TTC549 (cell line): ENCODE measurements at regions not wholly inside any gene's neighbourhood (a gene's known extent, or its start where the extent isn't known, plus 50 kb on each side); places are given as distances from the start of the nearest gene placed in this dataset.
"Not testable (repeated sequence)": the region's sequence is repeated elsewhere in the genome, so short reads cannot be mapped to it uniquely, and the experiment has no call there.

Experiments
- FAIRE-seq: peaks from 2 replicates; lab custom pipeline; 2012; peaks lifted over from hg19 to GRCh38; lab: Jason Lieb, UNC

DNA sequence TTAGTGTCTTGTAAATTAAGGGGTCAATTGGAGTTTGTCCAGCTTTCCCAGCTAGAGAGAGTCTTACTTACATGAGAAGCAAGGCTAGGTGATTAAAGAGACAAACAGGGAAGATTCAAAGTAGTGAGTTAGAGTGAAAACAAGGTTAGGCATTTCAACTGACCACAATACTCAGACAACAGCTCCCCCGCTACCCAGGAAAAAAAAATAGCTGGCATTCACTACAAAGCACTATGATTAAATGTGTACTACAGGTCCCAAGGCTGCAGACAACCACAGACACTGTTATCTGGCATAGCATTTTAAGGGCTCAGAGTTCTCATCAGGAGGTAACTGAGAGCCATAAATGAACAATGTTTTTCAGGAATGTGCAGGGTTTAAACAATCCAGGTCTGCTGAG, 680.9 kb downstream of the TMEM121 start:
- FAIRE-seq = no peak

DNA sequence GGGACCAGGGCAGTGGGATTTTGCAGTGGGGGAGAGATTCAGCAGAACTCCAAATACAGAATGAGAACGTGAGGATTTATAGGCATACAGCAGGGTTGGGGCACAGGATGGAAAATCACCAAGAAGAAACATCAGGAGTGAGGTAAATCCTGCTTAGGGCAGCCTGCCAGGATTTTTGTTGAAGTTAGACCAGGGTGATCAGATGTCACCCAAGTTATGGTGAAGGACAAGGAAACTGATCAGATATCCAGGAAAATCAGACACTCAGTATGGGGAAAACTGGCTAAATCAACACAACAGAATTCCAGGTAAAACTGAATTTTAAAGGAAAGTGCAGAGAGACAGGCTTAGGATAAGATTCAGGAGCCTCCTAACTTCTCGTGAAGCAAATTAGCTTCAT, 682.4 kb downstream of the TMEM121 start:
- no peak for FAIRE-seq

DNA sequence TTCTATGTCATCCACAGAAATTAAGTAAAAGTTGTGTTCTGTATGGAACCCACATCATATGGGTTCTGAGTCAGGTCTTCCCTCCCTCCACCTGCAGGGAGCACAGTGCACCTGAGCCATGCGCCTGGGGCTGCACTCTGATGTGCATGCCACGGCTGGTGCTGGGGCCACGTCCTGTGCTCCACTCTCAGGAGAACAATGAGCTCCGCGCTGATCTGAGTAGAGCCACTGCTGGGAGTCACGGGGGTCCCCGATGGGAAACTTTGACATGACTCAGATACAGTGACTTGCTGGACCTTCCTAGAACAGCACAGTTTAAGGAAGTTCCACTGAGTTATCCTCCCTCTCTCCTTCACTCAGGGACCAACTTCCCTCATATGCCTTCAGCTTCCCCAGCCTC, 683.4 kb downstream of the TMEM121 start:
- no peak for FAIRE-seq

DNA sequence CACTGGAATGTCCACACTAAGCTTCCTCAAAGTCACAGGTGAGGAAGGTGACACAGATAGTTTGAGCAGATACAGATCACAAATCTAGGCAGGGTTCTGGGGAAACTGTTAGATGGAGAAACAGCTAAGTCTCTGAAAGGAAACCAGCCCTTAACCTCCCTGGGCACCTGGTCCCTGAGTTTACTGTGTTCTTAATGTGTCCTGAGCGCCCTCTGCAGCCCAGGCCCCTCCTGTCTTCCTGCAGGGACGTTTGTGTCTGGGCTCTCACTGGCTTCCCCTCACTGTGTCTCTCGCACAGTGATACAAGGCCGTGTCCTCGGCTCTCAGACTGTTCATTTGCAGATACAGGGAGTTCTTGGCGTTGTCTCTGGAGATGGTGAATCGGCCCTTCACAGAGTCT, 684.3 kb downstream of the TMEM121 start:
- FAIRE-seq = no peak

DNA sequence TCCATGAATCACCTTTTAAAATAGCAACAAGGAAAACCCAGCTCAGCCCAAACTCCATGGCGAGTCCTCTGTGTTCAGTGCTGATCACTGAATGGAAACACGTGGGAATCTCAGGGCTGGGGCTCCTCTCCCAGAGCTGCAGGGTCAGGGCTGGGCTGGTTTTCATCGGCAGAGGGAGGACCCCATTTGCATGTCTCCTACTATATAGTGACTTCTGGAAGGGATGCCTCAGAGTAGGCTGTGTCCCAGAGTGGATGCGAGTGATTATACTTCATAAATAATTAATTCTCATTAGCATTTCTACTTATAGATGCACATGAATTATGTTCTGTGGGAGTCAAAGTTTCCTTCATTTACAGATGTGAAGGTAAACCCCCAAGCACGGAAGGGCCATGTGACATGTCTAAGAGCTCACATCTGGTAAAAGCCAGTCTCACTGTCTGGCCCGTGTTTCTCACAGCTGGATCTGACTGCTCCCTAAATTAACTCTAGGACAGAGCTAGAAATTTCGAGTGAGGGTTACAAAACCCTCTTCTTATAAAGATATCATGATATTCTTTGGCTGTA, 685.0 kb downstream of the TMEM121 start:
- no peak for FAIRE-seq

DNA sequence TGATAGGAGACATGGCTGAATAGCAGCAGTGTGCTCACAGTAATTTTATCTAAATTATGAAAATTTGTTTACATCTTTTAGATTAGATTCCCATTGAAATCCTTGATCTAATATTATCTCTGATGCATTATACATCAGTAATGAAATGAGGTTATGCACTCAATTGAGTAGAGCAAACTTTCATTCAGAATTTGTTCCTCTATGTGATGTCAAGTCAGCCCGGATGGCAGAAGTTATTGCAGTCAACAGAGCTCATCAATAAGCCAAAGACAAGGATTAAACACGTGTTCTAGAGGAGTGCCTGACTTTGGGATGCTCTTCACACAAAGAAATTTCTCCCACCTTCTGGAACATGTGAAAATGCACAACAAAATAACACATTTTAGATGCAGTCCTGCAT, 688.8 kb downstream of the TMEM121 start:
- no peak for FAIRE-seq

DNA sequence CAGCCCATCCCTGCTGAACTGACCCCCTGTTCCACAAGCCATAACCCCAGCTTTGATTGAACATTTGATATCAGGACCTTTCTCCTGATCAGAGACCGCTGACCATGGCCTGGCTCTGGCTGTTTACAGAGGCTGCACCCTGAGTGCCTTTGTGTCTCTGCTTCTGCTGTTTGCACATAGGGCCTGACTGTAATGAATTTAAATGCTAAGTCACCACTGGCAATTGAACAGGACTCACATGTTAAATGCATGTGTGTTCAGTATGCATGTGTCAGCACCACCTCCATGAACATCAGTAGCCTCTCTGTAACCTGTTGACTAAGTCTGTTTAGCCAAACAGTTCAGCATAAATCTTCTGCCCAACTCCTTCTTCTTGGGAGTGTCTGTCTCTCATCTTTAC, 690.3 kb downstream of the TMEM121 start:
- FAIRE-seq = no peak

DNA sequence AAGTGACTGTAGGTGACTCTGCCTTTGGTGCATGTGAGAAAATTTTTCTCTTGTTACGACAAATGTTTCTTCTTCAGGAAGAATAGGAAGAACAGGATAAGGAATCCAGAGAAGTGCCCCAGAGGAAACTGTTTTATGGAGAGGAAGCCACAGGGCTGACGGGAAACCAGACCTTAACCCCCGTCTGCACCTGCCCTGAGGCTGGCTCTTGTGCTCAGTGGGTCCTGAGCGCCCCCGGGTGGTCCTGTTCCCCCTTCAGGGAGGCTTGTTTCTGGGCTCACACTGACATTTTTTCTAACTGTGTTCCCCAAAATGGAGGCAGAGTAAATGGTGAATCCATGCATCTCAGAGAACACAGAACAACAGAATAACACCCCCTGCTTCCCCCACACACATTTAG, 691.8 kb downstream of the TMEM121 start:
- no peak for FAIRE-seq

DNA sequence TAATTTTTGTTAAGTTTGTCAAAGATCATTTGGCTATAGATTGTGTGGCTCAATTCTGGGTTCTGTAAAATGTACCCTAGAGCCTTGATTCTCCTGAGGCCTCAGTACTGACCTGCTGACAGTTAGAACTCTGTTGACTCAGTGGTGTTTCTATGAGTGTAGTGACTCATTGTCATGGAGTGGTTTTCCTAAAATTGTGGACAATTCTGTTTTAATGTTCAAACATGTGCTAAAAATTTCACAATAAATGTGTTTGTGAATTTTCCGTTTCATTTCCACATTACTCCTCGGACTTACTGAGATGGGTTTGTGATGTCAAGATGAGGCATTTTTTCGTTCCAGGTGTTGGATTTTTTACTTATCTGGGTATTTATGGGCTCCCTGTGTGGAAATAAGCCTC, 695.9 kb downstream of the TMEM121 start:
- no peak for FAIRE-seq

DNA sequence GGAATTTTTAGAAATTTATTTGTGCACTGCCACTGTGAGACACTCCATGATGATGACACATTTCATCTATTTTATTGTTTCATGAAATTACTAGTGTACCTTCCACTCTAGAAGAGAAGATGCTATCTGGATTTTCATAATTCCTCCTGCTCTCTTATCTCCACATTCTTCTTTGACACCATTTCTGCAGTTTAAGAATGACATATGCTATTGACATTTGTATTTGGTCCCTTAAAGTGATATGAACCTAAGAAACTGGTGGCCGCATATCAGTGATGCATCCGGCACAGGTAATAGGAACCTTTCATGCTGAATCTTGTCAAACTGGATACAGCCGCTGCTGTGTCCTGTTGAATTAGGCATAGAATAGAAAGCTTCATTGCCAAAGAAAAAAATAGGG, 696.3 kb downstream of the TMEM121 start:
- FAIRE-seq = no peak

DNA sequence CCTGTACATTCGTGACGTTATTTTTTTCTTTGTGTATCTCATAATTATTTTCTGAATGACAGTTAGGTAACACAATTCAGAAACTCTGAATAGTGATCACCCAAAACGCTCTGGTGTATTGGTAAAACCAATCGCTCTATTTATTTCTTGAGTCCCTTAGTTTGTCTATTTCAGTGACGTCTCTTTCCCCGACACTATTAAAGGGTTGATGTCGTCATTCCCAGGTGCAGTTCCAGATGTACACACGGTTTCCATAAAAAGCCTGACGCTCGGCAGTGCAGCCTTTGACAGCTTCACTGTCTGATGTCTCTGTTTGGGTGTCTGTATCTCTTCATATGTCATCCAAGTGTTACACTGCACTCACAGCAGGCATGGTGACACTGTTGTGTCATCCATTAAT, 701.4 kb downstream of the TMEM121 start:
- no peak for FAIRE-seq

DNA sequence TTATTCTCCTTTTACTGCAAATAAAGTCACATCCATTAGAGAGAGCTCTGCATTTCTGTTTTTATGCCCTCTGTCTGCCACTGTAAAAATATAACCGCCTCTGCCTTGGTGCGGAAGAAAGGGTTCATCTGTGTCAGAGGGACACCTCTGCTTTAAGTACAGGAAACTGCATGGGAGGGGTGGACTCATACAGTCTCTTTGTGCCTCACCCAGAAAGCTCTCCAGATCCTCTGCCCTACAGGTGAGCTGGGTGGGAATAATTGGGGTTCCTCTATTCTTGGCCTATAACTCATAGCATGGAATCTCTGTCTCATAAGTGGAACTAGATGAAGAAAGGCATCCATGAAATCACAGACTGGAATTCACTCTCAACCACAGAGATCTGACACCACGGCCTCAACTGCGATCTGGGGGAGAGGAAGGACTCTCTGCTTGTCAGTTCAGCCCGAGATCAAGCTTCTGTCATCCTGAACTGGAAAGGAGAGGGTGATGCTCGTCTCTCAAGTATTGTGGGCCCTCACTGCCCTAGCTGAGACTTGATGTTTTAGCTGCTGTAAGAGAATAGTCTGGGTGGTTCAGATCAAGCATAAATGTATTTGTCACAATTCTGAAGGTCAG, 702.3 kb downstream of the TMEM121 start:
- FAIRE-seq = no peak

DNA sequence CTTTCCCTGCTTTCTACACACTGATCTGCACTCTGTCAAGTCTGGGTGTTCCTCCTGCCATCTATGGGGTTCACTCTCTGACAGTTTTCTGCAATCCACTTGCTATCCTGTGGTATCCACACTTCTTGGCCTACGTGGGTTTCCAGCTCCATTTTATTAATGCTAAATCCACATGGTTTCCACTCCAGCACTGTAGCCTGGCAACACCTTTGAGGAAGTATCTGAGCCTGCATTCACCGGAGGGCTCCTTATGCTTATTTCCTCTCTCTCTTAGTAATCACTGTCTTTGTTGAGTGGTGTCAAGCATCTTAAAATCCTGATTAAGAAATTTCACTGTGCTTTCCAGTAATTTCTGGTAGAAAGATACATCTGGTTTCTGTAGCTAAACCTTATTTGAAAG, 703.7 kb downstream of the TMEM121 start:
- FAIRE-seq = no peak

DNA sequence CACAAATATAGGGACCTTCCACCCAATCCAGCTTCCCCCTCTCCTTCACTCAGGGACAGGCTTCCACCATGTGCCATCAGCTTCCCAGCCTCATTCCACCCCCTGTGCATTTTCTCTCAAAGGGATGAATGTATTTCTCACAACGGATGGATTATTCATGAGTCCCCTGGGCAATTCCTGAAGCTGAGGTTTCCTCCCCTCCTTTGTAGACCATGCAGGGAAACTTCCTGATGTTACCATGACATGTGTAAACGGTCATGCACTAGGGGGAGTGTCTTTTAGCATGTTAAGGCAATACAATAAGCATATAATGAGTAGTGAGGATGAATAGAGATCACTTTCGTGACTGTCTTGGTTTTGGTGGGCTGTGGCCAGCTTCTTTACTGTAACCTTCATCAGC, 706.8 kb downstream of the TMEM121 start:
- FAIRE-seq = not testable (repeated sequence)

DNA sequence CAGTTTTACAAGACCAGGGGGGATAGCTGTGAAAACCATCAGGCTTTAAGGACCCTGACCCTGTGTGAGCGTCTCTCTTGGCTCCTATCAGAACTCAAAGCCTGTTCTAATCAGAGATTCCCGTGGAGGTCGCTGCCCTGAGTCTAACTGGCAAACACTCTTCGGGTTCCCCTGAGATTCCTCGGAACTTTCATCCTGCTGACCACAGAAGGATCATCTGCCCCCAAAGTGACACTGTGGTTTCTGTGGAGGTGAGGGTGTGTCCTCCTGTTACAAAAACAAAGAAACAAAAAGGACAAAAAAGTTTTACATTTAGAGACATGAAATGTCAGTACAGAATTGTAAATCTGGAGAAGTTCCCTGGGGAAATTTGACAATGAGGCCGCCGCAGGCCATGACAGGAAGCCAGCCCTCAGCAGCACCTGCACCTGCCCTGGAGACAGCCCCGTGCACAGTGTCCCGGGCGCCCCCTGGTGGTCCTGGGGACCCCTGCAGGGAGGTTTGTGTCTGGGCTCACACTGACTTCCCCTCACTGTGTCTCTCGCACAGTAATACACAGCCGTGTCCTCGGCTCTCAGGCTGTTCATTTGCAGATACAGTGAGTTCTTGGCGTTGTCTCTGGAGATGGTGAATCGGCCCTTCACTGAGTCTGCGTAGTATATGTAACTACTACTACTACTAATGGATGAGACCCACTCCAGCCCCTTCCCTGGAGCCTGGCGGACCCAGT, 708.3 kb downstream of the TMEM121 start:
- not testable (repeated sequence) for FAIRE-seq

DNA sequence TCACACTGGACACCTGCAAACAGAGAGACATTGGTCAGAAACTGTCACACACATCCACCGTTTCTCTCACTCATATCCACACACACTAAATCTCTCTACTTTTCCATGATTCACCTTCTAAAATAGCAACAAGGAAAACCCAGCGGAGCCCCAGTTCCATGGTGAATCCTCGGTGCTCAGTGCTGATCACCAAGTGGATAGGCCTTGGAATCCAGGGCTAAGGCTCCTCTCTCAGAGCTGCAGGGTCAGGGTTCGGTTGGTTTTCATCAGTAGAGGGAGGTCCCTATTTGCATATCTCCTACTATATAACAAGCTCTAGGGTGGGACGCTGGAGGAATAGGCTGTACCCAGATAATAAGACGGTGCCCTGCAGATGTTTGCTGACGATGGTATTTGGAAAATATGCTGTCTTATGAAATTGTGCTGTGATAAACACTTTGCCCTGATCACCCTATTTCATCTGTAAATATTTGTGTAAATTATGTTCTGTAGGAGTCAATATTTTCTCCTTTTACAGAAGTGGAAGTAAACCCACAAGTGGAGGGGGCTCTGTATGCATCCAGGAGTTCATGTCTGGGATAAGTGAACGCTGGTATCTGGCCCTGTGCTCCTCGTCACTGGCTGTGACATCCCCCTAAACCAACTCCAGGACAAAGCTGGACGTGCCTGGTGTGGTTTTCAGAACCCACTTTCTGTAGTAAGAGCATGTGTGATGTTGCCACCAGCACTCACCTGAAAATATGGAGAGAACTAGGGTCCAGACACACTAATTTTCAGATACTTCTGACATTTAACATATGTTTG, 709.2 kb downstream of the TMEM121 start:
- FAIRE-seq = no peak

DNA sequence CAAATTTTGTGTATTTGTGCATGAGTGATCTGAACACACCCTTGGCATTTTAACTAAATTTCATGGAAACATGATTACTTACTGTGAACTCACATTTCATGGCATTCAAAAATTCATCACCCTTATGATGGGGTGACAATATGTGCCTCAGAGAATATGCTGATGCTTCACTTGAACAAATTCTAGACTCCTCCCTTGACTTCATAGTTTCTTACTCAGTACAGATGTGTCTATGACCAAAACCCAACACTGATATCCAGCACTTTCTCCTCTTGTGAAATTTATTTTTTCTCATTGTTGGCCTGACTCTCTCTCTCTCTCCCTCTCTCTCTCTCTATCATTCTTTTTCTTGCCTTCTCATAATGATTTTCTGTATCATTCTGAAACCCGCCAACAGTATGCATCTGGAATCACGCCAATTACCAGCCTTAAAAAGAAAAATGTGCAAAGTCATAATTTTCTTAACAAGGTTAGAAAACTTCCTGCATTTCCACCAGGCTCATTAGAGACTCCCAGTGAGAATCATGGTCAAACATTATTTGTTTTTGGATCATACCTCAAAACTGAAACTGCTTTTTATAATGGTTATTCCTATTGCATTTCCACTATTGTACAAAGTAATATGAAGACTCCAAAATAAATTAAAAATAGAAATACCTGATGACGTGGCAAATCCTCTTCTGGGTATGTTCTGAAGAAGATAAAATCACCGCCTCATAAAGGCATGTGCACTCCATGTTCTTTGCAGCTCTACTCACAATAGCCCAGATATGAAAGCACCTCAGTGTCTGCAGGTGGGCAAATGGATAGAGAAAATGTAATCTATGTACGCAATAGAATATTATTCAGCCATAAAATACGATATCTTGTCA, 722.2 kb downstream of the TMEM121 start:
- FAIRE-seq = no peak

DNA sequence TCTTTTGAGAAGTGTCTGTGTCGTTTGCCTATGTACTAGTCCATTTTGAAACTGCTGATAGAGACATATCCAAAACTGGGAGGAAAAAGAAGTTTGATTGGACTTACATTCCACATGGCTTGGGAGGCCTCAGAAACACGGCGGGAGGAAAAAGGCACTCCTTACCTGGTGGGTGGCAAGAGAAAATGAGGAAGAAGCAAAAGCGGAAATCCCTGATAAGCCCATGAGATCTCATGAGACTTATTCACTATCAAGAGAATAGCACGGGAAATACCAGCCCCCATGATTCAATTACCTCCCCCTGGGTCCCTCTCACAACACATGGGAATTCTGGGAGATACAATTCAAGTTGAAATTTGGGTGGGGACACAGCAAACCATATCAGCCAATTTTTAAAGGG, 727.6 kb downstream of the TMEM121 start:
- FAIRE-seq = not testable (repeated sequence)

DNA sequence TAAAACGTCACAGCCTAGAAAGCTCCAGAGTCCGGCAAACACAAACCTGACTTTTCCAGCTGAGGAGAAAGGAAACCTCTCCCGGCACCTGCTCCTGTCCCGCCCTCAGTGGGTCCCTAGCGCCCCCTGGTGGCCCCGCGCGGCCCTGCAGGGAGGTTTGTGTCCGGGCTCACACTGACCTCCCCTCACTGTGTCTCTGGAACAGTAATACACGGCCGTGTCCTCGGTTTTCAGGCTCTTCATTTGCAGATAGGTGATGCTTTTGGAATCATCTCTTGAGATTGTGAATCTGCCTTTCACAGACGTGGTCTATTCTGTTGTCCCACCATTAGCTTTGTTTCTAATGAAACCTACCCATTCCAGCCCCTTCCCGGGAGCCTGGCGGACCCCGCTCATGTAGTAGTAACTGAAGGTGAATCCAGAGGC, 731.2 kb downstream of the TMEM121 start:
- not testable (repeated sequence) for FAIRE-seq

DNA sequence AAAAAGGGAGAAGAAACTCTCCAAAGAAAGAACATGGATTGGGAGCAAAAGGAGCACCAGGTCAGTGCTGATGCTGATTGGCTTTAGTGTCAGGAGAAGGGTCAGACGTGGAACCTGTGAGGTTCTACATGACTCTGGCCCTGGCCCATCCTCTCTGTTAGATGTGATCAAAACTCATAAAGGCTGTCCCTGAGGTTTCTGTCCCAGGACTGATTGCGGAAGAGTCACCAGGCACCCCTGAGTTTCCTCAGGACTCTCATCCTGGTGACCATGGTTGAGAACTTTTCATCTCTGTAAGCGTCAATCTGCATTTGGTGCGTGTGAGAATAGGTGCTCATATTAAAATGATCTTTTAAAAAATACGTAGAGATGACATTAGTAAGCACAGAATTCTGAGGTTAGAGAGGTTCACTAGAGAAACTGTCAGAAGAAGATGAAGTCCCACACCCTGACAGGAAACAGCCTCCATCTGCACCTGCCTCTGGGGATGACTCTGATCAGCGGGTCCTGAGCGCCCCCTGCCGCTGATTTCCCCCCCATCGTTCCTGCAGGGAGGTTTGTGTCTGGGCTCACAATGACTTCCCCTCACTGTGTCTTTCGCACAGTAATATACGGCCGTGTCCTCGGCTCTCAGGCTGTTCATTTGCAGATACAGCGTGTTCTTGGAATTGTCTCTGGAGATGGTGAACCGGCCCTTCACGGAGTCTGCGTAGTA, 741.8 kb downstream of the TMEM121 start:
- FAIRE-seq = no peak

DNA sequence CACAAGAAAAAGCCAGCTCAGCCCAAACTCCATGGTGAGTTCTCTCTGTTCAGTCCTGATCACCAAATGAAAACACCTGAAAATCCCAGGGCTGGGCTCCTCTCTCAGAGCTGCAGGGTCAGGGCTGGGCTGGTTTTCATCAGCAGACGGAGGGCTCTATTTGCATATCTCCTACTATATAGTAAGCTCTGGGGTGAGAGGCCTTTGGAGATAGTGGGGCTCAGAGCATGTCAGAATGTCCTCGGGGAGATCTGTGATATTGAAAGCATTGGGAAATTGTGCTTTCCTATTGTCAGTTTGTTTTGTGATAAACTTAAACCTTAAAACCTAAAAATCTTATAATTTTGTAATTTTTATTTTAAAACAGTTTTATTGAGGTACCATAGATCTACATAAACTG, 742.6 kb downstream of the TMEM121 start:
- no peak for FAIRE-seq
